Peyer's patch (tissue), 4 donors: ENCODE measurements at regions not wholly inside any gene's neighbourhood (a gene's known extent, or its start where the extent isn't known, plus 50 kb on each side); places are given as distances from the start of the nearest gene placed in this dataset.

ENCODE experiments used
- DNase-seq, 3 donors: peaks; one replicate each; pipeline ENCODE4 v3.0.0-alpha.2; 2017 to 2019
- H3K27ac ChIP-seq, 4 donors: fragments of 200-600 bp; sonication (generic); one replicate each; pipeline ENCODE4 v1.5.1; 2016 to 2019
- H3K27me3 ChIP-seq, 2 donors: fragments of 200-600 bp; sonication (generic); one replicate each; pipeline ENCODE4 v1.5.1; 2019
- H3K36me3 ChIP-seq, 3 donors: fragments of 200-600 bp; sonication (generic); one replicate each; pipeline ENCODE4 v1.5.1; 2016 to 2019
- H3K4me1 ChIP-seq, 4 donors: fragments of 200-600 bp; sonication (generic); one replicate each; pipeline ENCODE4 v1.5.1; 2016 to 2019
- H3K4me3 ChIP-seq, 4 donors: fragments of 200-600 bp; sonication (generic); 1 replicate in 3 of 4; 2 replicates in 1 of 4; pipeline ENCODE4 v1.5.1; 2016 to 2019; ENCODE audit warnings: mild to moderate bottlenecking in 1 of 4
- H3K9me3 ChIP-seq, 4 donors: fragments of 200-600 bp; sonication (generic); one replicate each; pipeline ENCODE4 v1.5.1; 2016 to 2019; ENCODE audit warnings: mild to moderate bottlenecking in 1 of 4
- POLR2A ChIP-seq, 2 donors: fragments of 450-650 bp; IDR thresholded peaks; one replicate each; pipeline ENCODE4 v1.5.1; 2017; ENCODE audit warnings: antibody characterized with exemption in 2 of 2, mild to moderate bottlenecking in 2 of 2, moderate library complexity in 2 of 2
- TF ChIP-seq, protein P1 (sequence below), 6 experiments: fragments of 450-650 bp in 4 of 6; fragments of 200-600 bp in 2 of 6; sonication (generic) in 1 of 6; IDR thresholded peaks; one replicate each; pipeline ENCODE4 v1.5.1; 2017 to 2019; ENCODE audit warnings: antibody characterized with exemption in 6 of 6, mild to moderate bottlenecking in 3 of 6, moderate library complexity in 1 of 6

- Histone ChIP-seq H3K4me1 (no peaks in the 10 kb centered on the region), H3K9me3 (no peaks in the 10 kb centered on the region), H3K27me3 (no peaks in the 10 kb centered on the region), H3K27ac (no peak overlapping the region), H3K4me3 (no peak overlapping the region), H3K36me3 (no peaks in the 10 kb centered on the region)
- TF ChIP-seq POLR2A (IDR thresholded peaks at IDR 0.05), result no peak
- TF ChIP-seq, protein P1, sequence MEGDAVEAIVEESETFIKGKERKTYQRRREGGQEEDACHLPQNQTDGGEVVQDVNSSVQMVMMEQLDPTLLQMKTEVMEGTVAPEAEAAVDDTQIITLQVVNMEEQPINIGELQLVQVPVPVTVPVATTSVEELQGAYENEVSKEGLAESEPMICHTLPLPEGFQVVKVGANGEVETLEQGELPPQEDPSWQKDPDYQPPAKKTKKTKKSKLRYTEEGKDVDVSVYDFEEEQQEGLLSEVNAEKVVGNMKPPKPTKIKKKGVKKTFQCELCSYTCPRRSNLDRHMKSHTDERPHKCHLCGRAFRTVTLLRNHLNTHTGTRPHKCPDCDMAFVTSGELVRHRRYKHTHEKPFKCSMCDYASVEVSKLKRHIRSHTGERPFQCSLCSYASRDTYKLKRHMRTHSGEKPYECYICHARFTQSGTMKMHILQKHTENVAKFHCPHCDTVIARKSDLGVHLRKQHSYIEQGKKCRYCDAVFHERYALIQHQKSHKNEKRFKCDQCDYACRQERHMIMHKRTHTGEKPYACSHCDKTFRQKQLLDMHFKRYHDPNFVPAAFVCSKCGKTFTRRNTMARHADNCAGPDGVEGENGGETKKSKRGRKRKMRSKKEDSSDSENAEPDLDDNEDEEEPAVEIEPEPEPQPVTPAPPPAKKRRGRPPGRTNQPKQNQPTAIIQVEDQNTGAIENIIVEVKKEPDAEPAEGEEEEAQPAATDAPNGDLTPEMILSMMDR (IDR thresholded peaks at IDR 0.05), result no peak
- no peak for DNase-seq
Observed at GRCh38 chr19:32168111-32168510, 177.3 kb upstream of the ZNF507 start.

DNA sequence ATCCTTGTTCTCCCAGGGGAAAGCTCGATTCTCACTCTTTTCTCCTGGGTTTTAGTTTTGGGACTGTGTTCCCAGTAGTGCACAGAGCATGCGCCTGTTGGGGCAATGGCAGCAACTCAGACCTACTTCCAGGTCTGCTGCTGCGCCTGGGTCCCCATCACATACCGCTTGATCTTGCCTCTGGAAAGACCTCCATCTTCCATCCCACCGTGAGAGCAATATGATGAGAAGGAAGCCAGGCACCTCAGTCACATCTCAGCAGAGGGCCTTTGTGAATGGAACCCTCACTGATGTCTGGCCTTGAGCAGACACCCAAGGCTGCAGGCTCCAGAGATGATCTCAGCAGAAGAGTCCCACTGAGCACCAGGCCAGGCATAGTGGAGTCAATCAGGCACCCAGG, 176.8 kb upstream of the ZNF507 start:
- no peaks in the 10 kb centered on the region for H3K36me3 ChIP-seq
- no peak overlapping the region for H3K27ac ChIP-seq
- no peak overlapping the region for H3K4me3 ChIP-seq
- H3K9me3 ChIP-seq, result no peaks in the 10 kb centered on the region
- H3K27me3 ChIP-seq, result no peaks in the 10 kb centered on the region
- no peaks in the 10 kb centered on the region for H3K4me1 ChIP-seq
- no peak for DNase-seq
- TF ChIP-seq, protein P1 (IDR thresholded peaks at IDR 0.05), result no peak
- no peak for TF ChIP-seq POLR2A (IDR thresholded peaks at IDR 0.05)

DNA sequence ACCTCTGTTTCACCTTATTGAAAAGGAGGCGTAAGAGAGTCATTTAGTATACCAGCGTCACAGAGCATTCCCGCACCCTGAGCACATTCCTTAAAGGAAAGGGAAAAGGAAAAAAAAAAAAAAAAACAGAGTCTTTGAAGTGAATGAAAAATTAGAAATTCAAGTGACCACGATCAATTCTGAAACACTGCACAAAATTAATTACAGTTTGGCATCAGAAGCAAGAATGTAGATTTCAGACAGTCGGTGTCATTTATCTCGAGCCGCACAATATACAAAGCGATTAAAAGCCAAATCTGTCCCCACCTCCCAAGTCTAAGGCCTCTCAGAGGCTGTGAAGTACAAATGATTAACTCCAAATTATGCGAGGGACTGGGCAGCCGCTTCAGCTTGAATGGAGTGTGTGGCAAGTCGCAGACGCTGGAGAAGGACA, 173.7 kb upstream of the ZNF507 start:
- no peaks in the 10 kb centered on the region for H3K36me3 ChIP-seq

DNA sequence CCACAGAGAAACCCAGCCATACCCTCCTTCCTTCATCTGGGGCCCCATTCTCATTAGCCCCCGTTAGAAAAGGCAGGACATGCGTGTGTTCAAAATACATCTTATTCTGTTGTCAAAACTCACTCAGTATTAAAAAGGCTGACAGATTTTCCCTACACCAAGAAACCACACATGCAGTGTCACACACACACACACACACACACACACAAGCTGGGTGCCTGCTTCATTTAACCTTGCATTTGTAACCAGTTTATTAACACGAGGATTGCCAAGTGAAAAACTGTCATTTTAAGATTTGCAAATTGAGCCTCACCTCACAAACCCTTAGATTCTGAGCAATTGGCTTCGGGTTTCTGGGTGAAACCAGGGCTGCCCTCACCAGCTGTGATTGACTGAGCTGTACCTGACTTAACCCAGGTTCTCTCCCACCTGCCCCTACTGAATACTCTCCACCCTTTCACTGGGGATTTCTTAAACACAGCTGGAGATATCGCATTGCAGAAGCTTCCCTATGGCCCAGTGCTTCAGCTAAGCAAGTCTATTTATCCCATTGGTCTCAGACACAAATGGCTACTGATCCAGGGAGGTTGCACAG, 172.7 kb upstream of the ZNF507 start:
- H3K4me3 ChIP-seq, result no peak overlapping the region
- no peaks in the 10 kb centered on the region for H3K36me3 ChIP-seq
- no peak for DNase-seq
- H3K27ac ChIP-seq, result no peak overlapping the region
- TF ChIP-seq, protein P1 (IDR thresholded peaks at IDR 0.05), result no peak
- TF ChIP-seq POLR2A (IDR thresholded peaks at IDR 0.05), result no peak
- no peaks in the 10 kb centered on the region for H3K9me3 ChIP-seq
- no peaks in the 10 kb centered on the region for H3K27me3 ChIP-seq
- no peaks in the 10 kb centered on the region for H3K4me1 ChIP-seq

More for the DNA sequence above, 173.7 kb upstream of the ZNF507 start:
- Histone ChIP-seq H3K4me3 (no peak overlapping the region), H3K4me1 (no peaks in the 10 kb centered on the region), H3K27me3 (no peaks in the 10 kb centered on the region), H3K27ac (no peak overlapping the region), H3K9me3 (no peaks in the 10 kb centered on the region)
- no peak for DNase-seq
- TF ChIP-seq POLR2A (IDR thresholded peaks at IDR 0.05), result no peak

GRCh38 chr19:32173836-32174235, 171.6 kb upstream of the ZNF507 start:
- no peak overlapping the region for H3K4me3 ChIP-seq
- DNase-seq, result no peak
- H3K9me3 ChIP-seq, result no peaks in the 10 kb centered on the region
- H3K27me3 ChIP-seq, result no peaks in the 10 kb centered on the region
- no peaks in the 10 kb centered on the region for H3K36me3 ChIP-seq
- H3K27ac ChIP-seq, result no peak overlapping the region
- no peak for TF ChIP-seq POLR2A (IDR thresholded peaks at IDR 0.05)
- TF ChIP-seq, protein P1 (IDR thresholded peaks at IDR 0.05), result no peak
- no peaks in the 10 kb centered on the region for H3K4me1 ChIP-seq

DNA sequence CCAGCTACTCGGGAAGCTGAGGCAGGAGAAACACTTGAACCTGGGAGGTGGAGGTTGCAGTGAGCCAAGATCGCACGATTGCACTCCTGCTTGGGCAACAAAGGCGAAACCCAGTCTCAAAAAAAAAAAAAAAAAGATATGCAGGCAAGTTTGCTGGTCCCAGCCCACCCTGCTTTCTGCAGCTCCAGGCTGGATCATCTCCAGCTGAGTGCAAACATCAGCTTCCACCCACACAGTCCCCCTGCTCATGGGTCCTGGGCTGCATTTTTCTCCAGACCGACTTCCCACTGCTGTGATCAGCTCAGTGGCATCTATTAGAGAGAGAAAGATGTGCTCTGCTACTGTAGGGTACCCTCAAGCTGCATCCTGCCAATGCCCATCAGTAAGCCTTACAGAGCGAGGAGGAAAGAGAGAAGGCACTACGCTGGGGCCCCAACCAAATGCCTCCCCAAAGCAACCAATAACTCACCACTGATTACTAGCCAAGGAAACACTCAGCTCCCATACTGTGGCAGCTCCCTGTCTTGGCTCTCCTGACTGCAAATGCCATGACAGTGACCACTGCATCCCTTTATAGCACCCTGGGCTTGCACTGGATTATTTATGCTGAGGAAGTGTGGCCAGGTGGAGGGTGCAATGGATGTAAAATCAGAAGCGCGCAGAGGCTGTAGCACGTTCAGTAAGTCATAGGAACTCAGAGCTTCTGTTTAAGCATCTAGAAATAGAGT, 170.9 kb upstream of the ZNF507 start:
- no peaks in the 10 kb centered on the region for H3K27me3 ChIP-seq
- no peaks in the 10 kb centered on the region for H3K36me3 ChIP-seq
- TF ChIP-seq POLR2A (IDR thresholded peaks at IDR 0.05), result no peak
- TF ChIP-seq, protein P1 (IDR thresholded peaks at IDR 0.05), result no peak
- H3K9me3 ChIP-seq, result no peaks in the 10 kb centered on the region
- H3K27ac ChIP-seq, result no peak overlapping the region
- no peak overlapping the region for H3K4me3 ChIP-seq
- no peak for DNase-seq
- no peaks in the 10 kb centered on the region for H3K4me1 ChIP-seq
